ENCODE measurements at regions not wholly inside any gene's neighbourhood (a gene's known extent, or its start where the extent isn't known, plus 50 kb on each side); places are given as distances from the start of the nearest gene placed in this dataset.

GRCh38 chr1:24254783-24255182 lies 64.4 kb upstream of the GRHL3 start:
- no peak for ATAC-seq (ENCODE audit: low read depth)
- ChIA-PET POLR2A (no interaction called here), CTCF (interaction anchor here (1.1 to 1.2 kb wide), 2 partner anchors 53 to 105 kb away, joined by 3 to 4 read pairs; no protein-coding TSS in a partner anchor)
- 94% methylated on average over 8 of the region's 9 CpGs for WGBS (ENCODE audit: insufficient coverage)
- Mint-ChIP-seq H3K4me3 (no peak overlapping the region), H3K27me3 (peaks cover 15% of the 10 kb centered on the region), H3K27ac (no peak overlapping the region), H3K9me3 (ENCODE audit: insufficient read depth) (no peaks in the 10 kb centered on the region), H3K4me1 (no peaks in the 10 kb centered on the region)
- Histone ChIP-seq H3K4me1 (ENCODE audit: control insufficient read depth in 2 of 2, insufficient read depth in 2 of 2, low read length in 2 of 2) (no peaks in the 10 kb centered on the region), H4K20me1 (ENCODE audit: control insufficient read depth, insufficient read depth, low read length, poor library complexity, severe bottlenecking) (no peaks in the 10 kb centered on the region), H3K27ac (ENCODE audit: low read length in 2 of 2) (no peak overlapping the region), H3K9ac (ENCODE audit: low read length) (no peak overlapping the region), H3K9me3 (ENCODE audit: control extremely low read depth in 1 of 3, control insufficient read depth in 2 of 3, insufficient read depth in 1 of 3, low read length in 2 of 3) (no peaks in the 10 kb centered on the region), H2AFZ (ENCODE audit: insufficient read depth, low read depth, low read length, poor library complexity, severe bottlenecking) (no peak overlapping the region), H3K4me3 (ENCODE audit: control extremely low read depth in 1 of 5, extremely low read depth in 1 of 5, insufficient read depth in 1 of 5, low read depth in 2 of 5, low read length in 4 of 5) (no peak overlapping the region), H3K79me2 (ENCODE audit: control insufficient read depth, insufficient read depth, low read length) (no peaks in the 10 kb centered on the region), H3K36me3 (replicated peaks in 1 of 2; ENCODE audit: control extremely low read depth in 1 of 2, control insufficient read depth in 1 of 2, extremely low read depth in 1 of 2, insufficient read depth in 2 of 2, low read length in 1 of 2) (no peaks in the 10 kb centered on the region), H3K4me2 (replicated peaks; ENCODE audit: low read depth, low read length, poor library complexity, severe bottlenecking) (no peak overlapping the region), H3K27me3 (replicated peaks in 1 of 4; ENCODE audit: control extremely low read depth in 1 of 4, control insufficient read depth in 3 of 4, insufficient read depth in 4 of 4, low read length in 3 of 4) (peaks cover 0 to 7% (median 0%) of the 10 kb centered on the region in 4 experiments)
- intact Hi-C loops (cut with micrococcal nuclease), result no loop called here
- TF ChIP-seq EZH2 (IDR thresholded peaks at IDR 0.05; ENCODE audit: borderline replicate concordance, insufficient read depth, low read depth, low read length, poor library complexity, severe bottlenecking), result no peak
- no peak for TF ChIP-seq CTCF (IDR thresholded peaks at IDR 0.05)
- DNase-seq, result no peak

GRCh38 chr1:24253571-24253970 lies 65.6 kb upstream of the GRHL3 start:
- Histone ChIP-seq H3K79me2 (ENCODE audit: control insufficient read depth, insufficient read depth, low read length) (no peaks in the 10 kb centered on the region), H3K4me1 (ENCODE audit: control insufficient read depth in 2 of 2, insufficient read depth in 2 of 2, low read length in 2 of 2) (peaks cover 8 to 9% of the 10 kb centered on the region in 2 donors), H3K9ac (ENCODE audit: low read length) (no peak overlapping the region), H2AFZ (ENCODE audit: insufficient read depth, low read depth, low read length, poor library complexity, severe bottlenecking) (no peak overlapping the region), H3K9me3 (ENCODE audit: control extremely low read depth in 1 of 3, control insufficient read depth in 2 of 3, insufficient read depth in 1 of 3, low read length in 2 of 3) (peaks cover 0 to 4% (median 0%) of the 10 kb centered on the region in 3 donors), H3K27me3 (replicated peaks in 1 of 4; ENCODE audit: control extremely low read depth in 1 of 4, control insufficient read depth in 3 of 4, insufficient read depth in 4 of 4, low read length in 3 of 4) (peaks cover 0 to 7% (median 0%) of the 10 kb centered on the region in 4 experiments), H3K4me3 (ENCODE audit: control extremely low read depth in 1 of 5, extremely low read depth in 1 of 5, insufficient read depth in 1 of 5, low read depth in 2 of 5, low read length in 4 of 5) (no peak overlapping the region), H3K4me2 (replicated peaks; ENCODE audit: low read depth, low read length, poor library complexity, severe bottlenecking) (no peak overlapping the region), H3K36me3 (replicated peaks in 1 of 2; ENCODE audit: control extremely low read depth in 1 of 2, control insufficient read depth in 1 of 2, extremely low read depth in 1 of 2, insufficient read depth in 2 of 2, low read length in 1 of 2) (no peaks in the 10 kb centered on the region), H3K27ac (ENCODE audit: low read length in 2 of 2) (no peak overlapping the region), H4K20me1 (ENCODE audit: control insufficient read depth, insufficient read depth, low read length, poor library complexity, severe bottlenecking) (no peaks in the 10 kb centered on the region)
- intact Hi-C loops (cut with micrococcal nuclease), result no loop called here
- Mint-ChIP-seq H3K4me1 (peaks cover 11% of the 10 kb centered on the region), H3K27me3 (peaks cover 7% of the 10 kb centered on the region), H3K27ac (no peak overlapping the region), H3K9me3 (ENCODE audit: insufficient read depth) (no peaks in the 10 kb centered on the region), H3K4me3 (no peak overlapping the region)
- DNase-seq (no peak), ATAC-seq (ENCODE audit: low read depth) (no peak)
- ChIA-PET POLR2A (no interaction called here), CTCF (interaction anchor here (1.0 to 1.2 kb wide), 2 partner anchors 52 to 55 kb away, joined by 4 read pairs; no protein-coding TSS in a partner anchor)
- TF ChIP-seq CTCF (IDR thresholded peaks at IDR 0.05), result no peak
- no peak for TF ChIP-seq EZH2 (IDR thresholded peaks at IDR 0.05; ENCODE audit: borderline replicate concordance, insufficient read depth, low read depth, low read length, poor library complexity, severe bottlenecking)
- 87% methylated on average over 3 of the region's 6 CpGs for WGBS (ENCODE audit: insufficient coverage)

Measured in B cell (primary cell).